GF-D8 (cell line): ENCODE measurements at regions not wholly inside any gene's neighbourhood (a gene's known extent, or its start where the extent isn't known, plus 50 kb on each side); places are given as distances from the start of the nearest gene placed in this dataset.
"Not testable (repeated sequence)": the region's sequence is repeated elsewhere in the genome, so short reads cannot be mapped to it uniquely, and the experiment has no call there.

ENCODE experiments used
- DNase-seq: peaks from one replicate; lab custom pipeline; 2025; lab: John Stamatoyannopoulos, UW

- DNase-seq = no peak
Observed at GRCh38 chr5:60517094-60517694, 182.8 kb downstream of the DEPDC1B start.

- no peak for DNase-seq
Observed at GRCh38 chr5:60516688-60517087, 183.3 kb downstream of the DEPDC1B start.

GRCh38 chr5:60514152-60514551 is 185.8 kb downstream of the DEPDC1B start:
- peak; percentile 9 for DNase-seq

DNA sequence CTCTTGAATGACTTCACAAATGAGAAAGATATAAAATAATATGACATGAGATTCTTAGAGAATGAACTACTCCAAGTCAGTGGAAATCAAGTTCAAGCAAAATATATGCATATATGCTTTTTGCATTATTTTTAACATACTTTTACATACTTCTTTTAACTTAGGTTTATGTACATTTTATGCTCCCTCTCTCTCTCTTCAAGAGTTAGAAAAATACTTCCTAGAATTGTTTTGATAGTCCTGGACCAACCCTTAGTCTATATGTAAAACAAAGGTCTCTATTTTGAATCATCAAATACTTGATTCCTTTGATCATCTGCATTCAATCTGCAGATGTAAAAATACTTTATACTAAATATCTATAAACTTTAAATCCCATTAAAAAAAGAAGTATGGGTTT is 187.8 kb downstream of the DEPDC1B start:
- DNase-seq = no peak

- no peak for DNase-seq
Observed at GRCh38 chr5:60510663-60511062, 189.3 kb downstream of the DEPDC1B start.

GRCh38 chr5:60510049-60510448 is 189.9 kb downstream of the DEPDC1B start:
- no peak for DNase-seq

- no peak for DNase-seq
Observed at GRCh38 chr5:60509519-60509918, 190.4 kb downstream of the DEPDC1B start.

DNA sequence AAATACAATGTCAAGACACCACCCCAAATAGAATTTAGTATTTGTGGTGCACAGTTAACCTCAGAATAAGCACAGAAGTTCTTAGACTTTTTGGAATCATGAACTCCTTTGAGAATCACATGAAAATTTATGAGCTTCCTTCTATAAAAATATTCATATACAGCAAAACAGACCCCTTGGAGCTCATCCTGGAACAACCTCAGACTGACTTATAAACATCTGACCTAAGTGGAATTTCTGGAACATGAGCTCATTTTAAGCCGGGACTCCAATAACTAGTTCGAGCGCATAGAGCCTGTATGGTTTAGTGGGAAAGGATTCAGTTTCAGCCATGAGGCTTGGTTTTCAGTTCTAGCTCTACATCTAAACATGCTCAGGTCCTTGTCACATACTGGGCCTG is 192.3 kb downstream of the DEPDC1B start:
- DNase-seq = no peak

DNA sequence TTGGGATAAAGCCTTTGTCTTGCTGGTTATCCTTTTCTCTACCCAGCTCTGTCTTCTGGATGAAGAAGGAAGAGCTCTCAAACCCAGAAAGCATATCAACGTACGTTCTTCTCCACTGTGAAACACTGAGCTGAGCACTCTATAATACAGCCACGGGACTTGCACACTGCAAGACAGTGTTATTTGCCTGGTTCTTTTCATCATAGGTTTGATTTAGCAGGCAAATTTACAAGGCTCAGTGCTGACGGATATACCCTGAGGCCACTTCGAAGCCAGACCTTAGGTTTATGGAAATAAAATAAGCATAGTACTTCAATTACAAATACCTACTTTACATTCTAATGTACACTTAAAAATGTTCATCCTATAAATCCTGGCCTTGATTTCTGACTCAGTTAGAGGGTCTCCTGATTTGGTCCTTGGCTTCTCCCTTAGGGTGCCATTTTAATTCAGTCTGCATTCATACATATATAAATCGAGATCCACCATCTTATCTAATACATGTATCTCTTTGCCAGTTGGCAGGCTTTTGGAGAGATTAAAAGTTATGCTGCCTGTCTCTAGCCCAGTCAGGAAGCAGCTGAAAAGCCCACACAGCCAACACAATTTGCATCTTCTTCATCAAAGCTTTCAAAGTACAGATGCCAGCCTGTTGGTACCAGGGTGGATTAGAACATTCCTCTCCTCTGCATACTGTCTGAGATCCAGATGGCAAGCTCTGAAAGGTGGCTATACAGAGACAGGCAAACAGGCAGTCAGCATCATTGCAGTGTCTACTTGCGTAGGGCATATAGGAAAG is 194.4 kb downstream of the DEPDC1B start:
- DNase-seq = no peak

- no peak for DNase-seq
Observed at GRCh38 chr5:60504342-60504741, 195.6 kb downstream of the DEPDC1B start.

DNA sequence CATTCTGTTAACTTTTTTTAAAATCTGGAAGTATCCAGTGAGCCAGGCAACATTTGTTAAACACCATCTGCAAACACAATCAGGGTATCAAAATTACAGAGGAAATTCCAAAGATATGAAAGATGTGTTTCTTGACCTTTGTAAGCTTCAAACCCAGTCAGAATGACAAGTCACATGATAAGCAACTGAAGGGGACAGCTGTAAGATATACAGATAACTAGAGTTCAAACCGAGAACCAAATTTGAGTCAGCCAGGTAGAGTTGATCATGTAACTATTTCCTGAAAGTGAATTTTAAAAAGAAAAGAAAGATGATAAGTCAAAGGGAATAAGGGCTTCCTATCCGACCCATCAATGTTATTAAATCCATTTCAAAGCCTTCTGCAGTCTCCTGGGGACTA is 196.2 kb downstream of the DEPDC1B start:
- DNase-seq = no peak

- no peak for DNase-seq
Observed at GRCh38 chr5:60497706-60498500, 202.1 kb downstream of the DEPDC1B start.

DNA sequence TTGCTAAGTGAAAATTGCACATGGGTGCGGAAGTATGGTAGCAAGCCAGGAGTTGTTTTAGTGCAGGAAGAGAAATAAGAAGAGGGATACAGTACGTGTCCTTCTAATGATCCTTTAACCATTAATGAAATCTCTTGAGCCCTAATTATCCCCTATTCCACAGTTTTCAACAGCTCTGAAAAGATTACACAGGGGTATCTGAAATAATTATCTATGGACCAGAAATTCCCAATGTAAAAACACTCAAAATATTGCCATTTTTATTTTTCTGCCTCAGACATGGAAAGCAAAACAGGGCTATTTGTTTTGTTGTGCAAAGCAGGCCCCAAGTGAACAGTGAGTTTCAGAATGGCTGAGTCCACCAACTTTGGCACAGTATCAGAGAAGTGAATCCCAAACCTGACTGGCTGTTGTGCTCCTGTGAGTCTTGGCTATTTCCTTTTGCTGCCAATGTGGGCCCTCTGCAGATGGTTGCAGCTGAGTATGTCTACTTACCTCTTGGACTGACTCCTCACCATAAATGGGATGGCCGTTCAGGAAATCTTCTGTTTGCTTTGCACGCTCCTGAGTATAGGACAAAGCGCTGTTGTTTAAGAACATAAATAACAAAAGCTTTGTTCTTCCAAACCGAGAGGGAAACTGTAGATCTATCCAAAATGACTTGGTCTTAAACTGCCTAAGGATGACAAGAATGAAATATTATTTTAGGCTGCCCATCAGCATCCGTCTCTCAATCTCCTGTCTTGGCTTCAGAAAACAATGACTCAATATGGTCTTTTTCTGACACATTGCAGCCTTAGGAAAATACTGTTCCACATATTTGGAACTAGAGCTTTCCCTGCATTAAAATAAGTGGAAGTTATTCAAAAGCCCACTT is 204.1 kb downstream of the DEPDC1B start:
- DNase-seq = no peak

DNA sequence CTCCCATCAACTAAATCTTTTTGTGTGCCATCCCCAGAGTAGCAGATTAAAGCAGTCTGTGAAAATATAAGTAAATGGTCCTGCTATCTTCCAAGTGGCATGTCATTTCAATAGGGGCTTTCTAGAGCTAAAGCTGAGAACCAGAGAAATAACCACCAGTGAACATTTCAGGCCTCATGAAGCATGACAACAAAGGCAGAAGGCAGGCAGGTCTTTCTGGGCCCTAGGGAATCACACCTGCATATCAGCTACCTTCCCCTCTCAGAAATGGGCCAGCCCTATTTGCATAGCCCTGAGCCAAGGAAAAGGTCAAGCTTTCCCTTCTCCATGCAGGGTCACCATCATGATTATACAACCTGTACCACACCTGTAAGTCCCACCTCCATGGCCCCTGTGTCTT is 205.3 kb downstream of the DEPDC1B start:
- DNase-seq = no peak

DNA sequence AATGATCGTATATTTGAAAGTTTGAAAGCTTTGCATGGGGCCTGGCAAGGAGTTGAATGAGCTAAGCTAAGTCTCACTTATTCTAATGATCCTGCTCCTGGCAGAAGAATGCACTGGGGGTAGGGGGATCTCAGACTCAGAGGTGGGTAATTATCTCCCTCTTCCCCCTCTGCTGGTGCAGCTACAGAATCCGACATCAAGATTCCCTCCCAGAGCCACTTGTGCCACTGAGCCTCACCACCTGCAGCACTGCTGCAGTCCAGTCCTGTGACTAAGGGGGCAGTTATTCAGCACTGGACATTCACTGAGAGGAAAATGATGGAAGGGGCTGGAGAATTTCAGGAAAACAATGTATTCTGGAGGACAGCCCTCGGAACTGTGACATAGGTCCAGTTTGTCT is 205.8 kb downstream of the DEPDC1B start:
- no peak for DNase-seq

DNA sequence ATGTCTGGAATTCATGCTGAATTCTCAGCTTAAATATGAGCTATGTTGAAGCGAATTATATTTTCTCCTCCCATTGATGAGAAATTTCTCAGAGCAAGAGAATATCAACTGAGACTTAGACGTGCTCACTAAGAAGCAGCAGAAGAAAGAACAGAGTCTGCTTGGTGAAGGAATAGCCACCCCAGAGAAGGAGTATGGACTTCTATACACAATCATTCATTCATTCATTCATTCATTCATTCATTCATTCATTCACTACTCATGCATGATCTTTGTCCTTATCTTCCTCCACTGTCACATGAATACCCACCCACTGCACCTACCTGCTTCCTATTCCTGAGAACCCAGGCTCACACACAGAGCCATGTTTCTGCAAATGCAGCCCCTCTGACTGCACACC is 206.6 kb downstream of the DEPDC1B start:
- no peak for DNase-seq

GRCh38 chr5:60492958-60493357 is 207.0 kb downstream of the DEPDC1B start:
- no peak for DNase-seq

DNA sequence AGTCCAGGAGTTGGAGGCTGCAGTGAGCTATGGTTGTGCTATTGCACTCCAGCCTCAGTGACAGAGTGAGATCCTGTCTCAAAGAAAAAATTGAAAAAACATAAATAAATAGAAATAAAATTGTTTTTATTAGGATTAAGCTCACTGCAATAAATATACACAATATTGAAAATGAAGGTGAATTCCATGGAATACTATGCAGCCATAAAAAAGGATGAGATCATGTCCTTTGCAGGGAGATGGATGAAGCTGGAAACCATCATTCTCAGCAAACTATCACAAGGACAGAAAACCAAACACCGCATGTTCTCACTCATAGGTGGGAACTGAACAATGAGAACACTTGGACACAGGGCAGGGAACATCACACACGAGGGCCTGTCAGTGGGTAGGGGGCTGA is 207.6 kb downstream of the DEPDC1B start:
- DNase-seq = not testable (repeated sequence)

DNA sequence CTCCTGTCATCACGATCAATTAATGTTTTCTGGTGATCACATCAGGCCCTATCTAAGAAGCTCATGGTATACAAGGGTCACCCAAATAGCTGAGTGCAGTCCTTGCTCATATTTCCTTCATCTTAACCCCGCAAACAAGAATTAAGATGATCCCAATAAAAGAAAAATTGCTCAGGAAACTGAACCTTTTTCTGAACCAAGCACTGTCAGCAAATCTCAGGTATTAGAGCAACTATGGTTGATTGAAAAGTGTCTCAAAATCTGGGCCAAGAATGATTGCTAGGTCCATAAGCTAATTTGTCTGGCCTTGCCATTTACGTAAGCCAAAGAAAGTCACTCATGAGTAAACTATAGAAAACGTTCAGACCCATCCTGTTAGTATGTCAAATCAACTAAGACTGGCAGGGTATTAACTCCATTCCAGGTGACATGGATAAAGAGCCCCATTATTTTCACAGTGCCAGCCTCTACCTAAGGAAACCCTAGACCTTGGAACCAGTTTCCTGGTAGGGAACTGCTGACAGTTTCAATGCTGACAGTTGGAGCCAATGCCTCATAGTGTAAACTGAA is 209.3 kb downstream of the DEPDC1B start:
- DNase-seq = no peak

- no peak for DNase-seq
Observed at GRCh38 chr5:60489856-60490255, 210.1 kb downstream of the DEPDC1B start.

- no peak for DNase-seq
Observed at GRCh38 chr5:60489377-60489776, 210.6 kb downstream of the DEPDC1B start.
